Breast epithelium (tissue), 4 donors: ENCODE measurements at regions not wholly inside any gene's neighbourhood (a gene's known extent, or its start where the extent isn't known, plus 50 kb on each side); places are given as distances from the start of the nearest gene placed in this dataset.

Source experiments
- DNase-seq, 2 donors: peaks; one replicate each; pipeline ENCODE4 v3.0.0-alpha.2; 2019; ENCODE audit warnings: low spot score in 2 of 2
- H3K27ac ChIP-seq, 2 donors: fragments of 200-600 bp; sonication (generic) in 1 of 2; one replicate each; pipeline ENCODE4 v1.5.1; 2016 to 2019; ENCODE audit warnings: mild to moderate bottlenecking in 1 of 2
- H3K27me3 ChIP-seq, 2 donors: fragments of 200-600 bp; sonication (generic) in 1 of 2; one replicate each; pipeline versions ENCODE4 v1.5.1 to v1.6.0; 2017 to 2019; ENCODE audit warnings: control low read depth in 1 of 2, mild to moderate bottlenecking in 1 of 2
- H3K36me3 ChIP-seq: fragments of 200-600 bp; one replicate; pipeline ENCODE4 v1.5.1; 2019
- H3K4me1 ChIP-seq, 2 donors: fragments of 200-600 bp; sonication (generic); one replicate each; pipeline ENCODE4 v1.5.1; 2016 to 2019; ENCODE audit warnings: control low read depth in 1 of 2
- H3K4me3 ChIP-seq, 3 donors: fragments of 200-600 bp; sonication (generic); 1 replicate in 2 of 3; 2 replicates in 1 of 3; pipeline ENCODE4 v1.5.1; 2016 to 2019; ENCODE audit warnings: mild to moderate bottlenecking in 3 of 3, moderate library complexity in 2 of 3
- H3K9me3 ChIP-seq, 2 donors: fragments of 200-600 bp; sonication (generic) in 1 of 2; one replicate each; pipeline ENCODE4 v1.5.1; 2016 to 2019; ENCODE audit warnings: control low read depth in 1 of 2
- CTCF ChIP-seq, 3 donors: fragments of 450-650 bp; IDR thresholded peaks; one replicate each; pipeline ENCODE4 v1.5.1; 2016 to 2017; ENCODE audit warnings: antibody characterized with exemption in 3 of 3, mild to moderate bottlenecking in 3 of 3, moderate library complexity in 3 of 3
- POLR2A ChIP-seq: fragments of 450-650 bp; IDR thresholded peaks from one replicate; pipeline ENCODE4 v1.6.1; 2016; ENCODE audit warnings: antibody characterized with exemption, mild to moderate bottlenecking, moderate library complexity
- POLR2AphosphoS5 ChIP-seq, 3 donors: sonication (generic); formaldehyde crosslinking; IDR thresholded peaks; one replicate each; pipeline ENCODE4 v1.6.1; 2017; ENCODE audit warnings: antibody characterized with exemption in 3 of 3
- intact Hi-C: fragments of 100-400 bp; cut with DNase I; formaldehyde crosslinking; loops from one replicate; pipeline ENCODE4 v1.15.1; 2023; ENCODE audit warnings: low total_unique reads

GRCh38 chr12:107264667-107265066, 171.3 kb upstream of the CRY1 start:
- no peak for DNase-seq
- Histone ChIP-seq H3K36me3 (no peaks in the 10 kb centered on the region), H3K4me1 (no peaks in the 10 kb centered on the region), H3K27me3 (peaks cover 0 to 4% of the 10 kb centered on the region in 2 donors), H3K4me3 (no peak overlapping the region), H3K27ac (no peak overlapping the region), H3K9me3 (peaks cover 4 to 10% of the 10 kb centered on the region in 2 donors)
- TF ChIP-seq CTCF (IDR thresholded peaks at IDR 0.05) (no peak), POLR2A (no peak), POLR2AphosphoS5 (IDR thresholded peaks at IDR 0.05) (no peak)
- intact Hi-C loops: no loop called here

GRCh38 chr12:107267604-107268003, 174.3 kb upstream of the CRY1 start:
- Histone ChIP-seq H3K36me3 (no peaks in the 10 kb centered on the region), H3K27ac (no peak overlapping the region), H3K4me1 (no peaks in the 10 kb centered on the region), H3K27me3 (no peaks in the 10 kb centered on the region), H3K9me3 (peaks cover 4 to 10% of the 10 kb centered on the region in 2 donors), H3K4me3 (no peak overlapping the region)
- intact Hi-C loops: no loop called here
- DNase-seq: no peak
- TF ChIP-seq POLR2A (no peak), CTCF (IDR thresholded peaks at IDR 0.05) (no peak), POLR2AphosphoS5 (IDR thresholded peaks at IDR 0.05) (no peak)

GRCh38 chr12:107271523-107271922, 178.2 kb upstream of the CRY1 start:
- no peaks in the 10 kb centered on the region for H3K9me3 ChIP-seq
- TF ChIP-seq CTCF (IDR thresholded peaks at IDR 0.05) (no peak), POLR2AphosphoS5 (IDR thresholded peaks at IDR 0.05) (no peak), POLR2A (no peak)
- H3K4me3 ChIP-seq: no peak overlapping the region
- H3K4me1 ChIP-seq: no peaks in the 10 kb centered on the region
- H3K27ac ChIP-seq: no peak overlapping the region
- no peaks in the 10 kb centered on the region for H3K27me3 ChIP-seq
- intact Hi-C loops: no loop called here
- no peaks in the 10 kb centered on the region for H3K36me3 ChIP-seq
- no peak for DNase-seq

- H3K27ac ChIP-seq: no peak overlapping the region
- no peaks in the 10 kb centered on the region for H3K27me3 ChIP-seq
- no peaks in the 10 kb centered on the region for H3K36me3 ChIP-seq
- H3K4me3 ChIP-seq: no peak overlapping the region
- DNase-seq: no peak
- H3K4me1 ChIP-seq: no peaks in the 10 kb centered on the region
- intact Hi-C loops: no loop called here
- no peaks in the 10 kb centered on the region for H3K9me3 ChIP-seq
- TF ChIP-seq POLR2AphosphoS5 (IDR thresholded peaks at IDR 0.05): no peak
- no peak for TF ChIP-seq CTCF (IDR thresholded peaks at IDR 0.05)
- TF ChIP-seq POLR2A: no peak
These were observed 182.2 kb upstream of the CRY1 start for GRCh38 chr12:107275530-107275929.

- no peak overlapping the region for H3K4me3 ChIP-seq
- TF ChIP-seq CTCF (IDR thresholded peaks at IDR 0.05): no peak
- no peak for TF ChIP-seq POLR2AphosphoS5 (IDR thresholded peaks at IDR 0.05)
- no peak for TF ChIP-seq POLR2A
- H3K27ac ChIP-seq: no peak overlapping the region
These were observed 184.5 kb upstream of the CRY1 start for GRCh38 chr12:107277855-107278254.

More at GRCh38 chr12:107277855-107278254, 184.5 kb upstream of the CRY1 start:
- DNase-seq: no peak
- Histone ChIP-seq H3K4me1 (no peaks in the 10 kb centered on the region), H3K9me3 (no peaks in the 10 kb centered on the region), H3K27me3 (no peaks in the 10 kb centered on the region), H3K36me3 (no peaks in the 10 kb centered on the region)
- intact Hi-C loops: no loop called here
